Fibroblast of lung (primary cell): ENCODE measurements at regions not wholly inside any gene's neighbourhood (a gene's known extent, or its start where the extent isn't known, plus 50 kb on each side); places are given as distances from the start of the nearest gene placed in this dataset.

Experiments
- EZH2 ChIP-seq: IDR thresholded peaks from 2 replicates; pipeline ENCODE4 v1.5.1; 2012; ENCODE audit warnings: low read length, control low read depth, mild to moderate bottlenecking; ENCODE audit errors: missing control alignments
- TF ChIP-seq, protein P1 (sequence below), 2 donors: IDR thresholded peaks in 1 of 2; conservative IDR thresholded peaks in 1 of 2; 1 replicate in 1 of 2; 2 replicates in 1 of 2; pipeline ENCODE4 v1.5.1; 2011 to 2012; ENCODE audit warnings: low read length in 2 of 2, control low read depth in 1 of 2, inconsistent platforms in 1 of 2, low read depth in 1 of 2, mild to moderate bottlenecking in 1 of 2

DNA sequence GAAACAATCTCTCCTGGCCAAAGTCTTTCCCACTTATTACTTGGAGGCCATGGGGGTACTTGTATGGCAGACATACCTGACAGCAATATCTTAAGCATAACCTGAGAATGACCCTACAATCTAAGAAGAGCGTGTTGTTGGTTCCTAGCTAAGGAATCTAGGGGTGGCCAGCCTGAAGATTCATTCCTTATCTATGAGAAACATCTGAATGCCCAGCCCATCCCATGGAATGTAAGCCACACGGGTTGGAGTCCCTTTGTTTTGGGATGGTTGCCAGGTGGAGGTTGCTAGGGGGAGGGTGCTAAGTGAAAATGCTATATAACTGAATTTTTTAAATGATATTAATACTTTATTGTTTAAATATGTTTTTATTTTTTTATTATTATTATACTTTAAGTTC lies 725.0 kb downstream of the ETS1 start:
- TF ChIP-seq, protein P1, sequence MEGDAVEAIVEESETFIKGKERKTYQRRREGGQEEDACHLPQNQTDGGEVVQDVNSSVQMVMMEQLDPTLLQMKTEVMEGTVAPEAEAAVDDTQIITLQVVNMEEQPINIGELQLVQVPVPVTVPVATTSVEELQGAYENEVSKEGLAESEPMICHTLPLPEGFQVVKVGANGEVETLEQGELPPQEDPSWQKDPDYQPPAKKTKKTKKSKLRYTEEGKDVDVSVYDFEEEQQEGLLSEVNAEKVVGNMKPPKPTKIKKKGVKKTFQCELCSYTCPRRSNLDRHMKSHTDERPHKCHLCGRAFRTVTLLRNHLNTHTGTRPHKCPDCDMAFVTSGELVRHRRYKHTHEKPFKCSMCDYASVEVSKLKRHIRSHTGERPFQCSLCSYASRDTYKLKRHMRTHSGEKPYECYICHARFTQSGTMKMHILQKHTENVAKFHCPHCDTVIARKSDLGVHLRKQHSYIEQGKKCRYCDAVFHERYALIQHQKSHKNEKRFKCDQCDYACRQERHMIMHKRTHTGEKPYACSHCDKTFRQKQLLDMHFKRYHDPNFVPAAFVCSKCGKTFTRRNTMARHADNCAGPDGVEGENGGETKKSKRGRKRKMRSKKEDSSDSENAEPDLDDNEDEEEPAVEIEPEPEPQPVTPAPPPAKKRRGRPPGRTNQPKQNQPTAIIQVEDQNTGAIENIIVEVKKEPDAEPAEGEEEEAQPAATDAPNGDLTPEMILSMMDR (conservative IDR thresholded peaks at IDR 0.05 in 1 of 2, IDR thresholded peaks at IDR 0.05 in 1 of 2; ENCODE audit: low read depth in 1 of 2, low read length in 2 of 2): no peak
- TF ChIP-seq EZH2: no peak
